IMR-90 (cell line): ENCODE measurements at regions not wholly inside any gene's neighbourhood (a gene's known extent, or its start where the extent isn't known, plus 50 kb on each side); places are given as distances from the start of the nearest gene placed in this dataset.

ENCODE experiments used
- CEBPB ChIP-seq: IDR thresholded peaks from 2 replicates; pipeline ENCODE4 v1.6.1; 2012; ENCODE audit warnings: low read depth, low read length, improper control_type of control experiment
- CTCF ChIP-seq: conservative IDR thresholded peaks from 2 replicates; pipeline ENCODE4 v1.5.1; 2012; ENCODE audit warnings: mild to moderate bottlenecking, low read depth, low read length, improper control_type of control experiment
- FOS ChIP-seq: fragments of 150-350 bp; IDR thresholded peaks from 2 replicates; pipeline ENCODE4 v1.6.1; 2016; ENCODE audit warnings: low read depth, low read length
- POLR2A ChIP-seq: IDR thresholded peaks from 2 replicates; pipeline ENCODE4 v1.6.1; 2012; ENCODE audit warnings: mild to moderate bottlenecking, low read depth, low read length
- RAD21 ChIP-seq: IDR thresholded peaks from 2 replicates; pipeline ENCODE4 v1.6.1; 2012; ENCODE audit warnings: low read length, improper control_type of control experiment
- RCOR1 ChIP-seq: IDR thresholded peaks from 2 replicates; pipeline ENCODE4 v1.6.1; 2012; ENCODE audit warnings: mild to moderate bottlenecking, low read length, improper control_type of control experiment; ENCODE audit not compliant: insufficient replicate concordance

DNA sequence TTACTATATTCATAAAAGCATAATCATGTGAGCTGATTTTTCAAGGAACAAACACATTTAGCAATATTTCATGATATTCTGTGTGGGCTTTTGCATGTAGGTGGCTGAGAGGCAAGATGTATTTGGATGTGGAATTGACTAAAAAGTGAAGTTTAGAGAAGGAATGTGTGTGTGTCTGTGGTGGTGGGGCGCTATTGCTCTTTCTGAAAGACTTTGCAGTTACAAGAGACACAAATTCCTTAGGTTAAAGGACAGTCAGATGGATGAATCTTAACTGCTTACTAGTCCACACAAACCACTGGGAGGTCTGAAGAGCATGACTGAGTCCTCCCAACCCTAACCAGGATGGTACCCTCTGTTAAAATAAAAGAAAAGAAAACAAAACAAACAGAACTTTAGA, 200.1 kb downstream of the SDHAF3 start:
- TF ChIP-seq CTCF (no peak), POLR2A (no peak), FOS (no peak), RAD21 (no peak), RCOR1 (no peak), CEBPB (no peak)
